Motor neuron (in vitro differentiated cells): ENCODE measurements at regions not wholly inside any gene's neighbourhood (a gene's known extent, or its start where the extent isn't known, plus 50 kb on each side); places are given as distances from the start of the nearest gene placed in this dataset.
A peak's percentile ranks its signal among the peaks of the same experiment; 100 is the strongest.
"Not testable (repeated sequence)": the region's sequence is repeated elsewhere in the genome, so short reads cannot be mapped to it uniquely, and the experiment has no call there.

Source experiments
- ATAC-seq, 8 experiments: fragments of 200-7000 bp; cut with Tn5 transposase; replicated peaks in 6 of 8; 2 replicates each; pipeline ENCODE4 v1.8.0; 2021; ENCODE audit warnings: mild to moderate bottlenecking in 8 of 8, moderate library complexity in 8 of 8
- H3K27ac ChIP-seq, 2 donors: fragments of 250-450 bp; sonication (Bioruptor Pico); 2 replicates each; pipeline ENCODE4 v1.9.0; 2021; ENCODE audit warnings: antibody characterized with exemption in 2 of 2, mild to moderate bottlenecking in 2 of 2, moderate library complexity in 1 of 2
- H3K4me1 ChIP-seq, 2 donors: fragments of 250-450 bp; sonication (Bioruptor Pico); replicated peaks in 1 of 2; 2 replicates each; pipeline ENCODE4 v1.6.1; 2021; ENCODE audit warnings: antibody characterized with exemption in 2 of 2, mild to moderate bottlenecking in 2 of 2, moderate library complexity in 1 of 2
- H3K4me3 ChIP-seq, 5 donors: fragments of 250-450 bp; sonication (Bioruptor Pico); 2 replicates each; pipeline ENCODE4 v1.9.0; 2021; ENCODE audit warnings: antibody characterized with exemption in 5 of 5, mild to moderate bottlenecking in 5 of 5, moderate library complexity in 4 of 5
- WGBS, 10 experiments: fragments of 450-650 bp; shearing (Covaris generic); methylation state at CpG; one replicate each; pipeline ENCODE4 v1.0.0; 2022; 5-methylcytosine and 5-hydroxymethylcytosine counted together
- in situ Hi-C, 9 experiments: fragments of 400-800 bp; cut with MboI; loops; one replicate each; pipeline ENCODE4 v1.15.0; 2021; ENCODE audit warnings: low sequenced_read_pairs in 9 of 9, low pct_unique_long_range_greater_than_20kb in 2 of 9; ENCODE audit not compliant: unreplicated experiment in 9 of 9

DNA sequence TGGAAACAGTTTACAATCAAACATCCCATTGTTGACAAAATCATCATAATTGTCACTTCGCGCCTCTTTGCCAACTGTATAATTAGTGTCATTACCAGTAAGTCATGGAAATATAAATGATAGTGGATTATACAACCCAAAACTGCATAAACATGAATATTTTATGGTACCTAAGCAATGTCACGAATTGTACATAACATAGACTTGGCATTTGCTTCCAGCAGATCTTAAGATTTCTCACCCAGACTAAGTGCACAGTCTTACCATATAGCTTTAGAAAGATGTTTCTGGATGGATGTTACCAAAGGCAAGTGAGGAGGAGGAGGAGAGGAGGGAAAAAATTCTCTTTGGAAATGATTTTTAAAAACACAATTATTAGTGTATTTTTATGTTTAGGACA, 113.4 kb upstream of the TAS2R1 start:
- WGBS, 10 experiments: 29 to 100% (median 65%) methylated on average over 1 to 3 of the region's 3 CpGs; no CpG with 5 or more reads in 2 of the 10 experiments

DNA sequence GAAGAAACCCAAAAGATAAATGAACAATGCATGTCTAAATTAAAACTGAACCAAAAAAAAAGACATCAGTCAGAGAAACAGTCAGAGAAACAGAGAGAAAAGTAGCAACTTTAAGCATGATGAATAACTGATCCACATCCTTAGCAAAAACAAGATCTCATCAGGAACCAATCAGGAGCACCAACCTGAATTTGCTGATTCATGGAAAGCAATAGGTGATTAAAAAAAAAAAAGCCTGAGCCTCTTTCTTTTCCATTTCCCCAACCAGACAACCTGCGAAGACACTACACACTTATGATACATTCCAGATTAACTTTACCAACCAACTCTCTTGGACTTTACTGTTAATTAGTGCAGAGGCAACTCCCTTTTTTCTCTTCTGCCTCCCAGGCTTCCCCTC, 112.7 kb upstream of the TAS2R1 start:
- no peak overlapping the region for H3K4me3 ChIP-seq
- in situ Hi-C loops: no loop called here
- peak in 1 of 8 experiments; percentile 23 for ATAC-seq
- 11 to 100% (median 76%) methylated on average over 1 of the region's 1 CpG; no CpG with 5 or more reads in 4 of the 10 experiments for WGBS, 10 experiments
- H3K4me1 ChIP-seq: no peaks in the 10 kb centered on the region
- H3K27ac ChIP-seq: no peak overlapping the region

More for the DNA sequence above, 113.4 kb upstream of the TAS2R1 start:
- Histone ChIP-seq H3K4me3 (no peak overlapping the region), H3K27ac (no peak overlapping the region), H3K4me1 (no peaks in the 10 kb centered on the region)
- in situ Hi-C loops: no loop called here
- peak in 1 of 8 experiments; percentile 93 for ATAC-seq

DNA sequence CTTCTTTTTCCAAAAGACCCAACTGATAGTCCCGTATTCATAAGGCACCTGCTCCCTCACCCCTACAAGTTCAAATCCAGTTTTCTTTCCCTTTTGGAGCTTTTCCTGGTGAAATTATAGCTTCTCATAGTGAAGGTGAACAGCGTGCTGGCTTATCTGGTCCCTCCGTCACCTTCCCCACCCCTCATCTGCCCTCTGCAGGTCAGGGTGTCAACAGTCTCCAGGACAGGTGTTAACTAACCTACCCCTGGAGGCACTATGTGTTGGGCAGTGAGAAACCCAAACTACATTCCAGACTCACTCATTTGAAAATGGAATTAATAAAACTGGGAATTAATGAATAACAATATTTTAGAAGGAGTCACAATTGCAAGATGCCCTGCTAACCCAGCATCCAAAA, 109.0 kb upstream of the TAS2R1 start:
- 60 to 100% (median 92%) methylated on average over 1 to 3 of the region's 3 CpGs; no CpG with 5 or more reads in 3 of the 10 experiments for WGBS, 10 experiments
- in situ Hi-C loops: no loop called here

DNA sequence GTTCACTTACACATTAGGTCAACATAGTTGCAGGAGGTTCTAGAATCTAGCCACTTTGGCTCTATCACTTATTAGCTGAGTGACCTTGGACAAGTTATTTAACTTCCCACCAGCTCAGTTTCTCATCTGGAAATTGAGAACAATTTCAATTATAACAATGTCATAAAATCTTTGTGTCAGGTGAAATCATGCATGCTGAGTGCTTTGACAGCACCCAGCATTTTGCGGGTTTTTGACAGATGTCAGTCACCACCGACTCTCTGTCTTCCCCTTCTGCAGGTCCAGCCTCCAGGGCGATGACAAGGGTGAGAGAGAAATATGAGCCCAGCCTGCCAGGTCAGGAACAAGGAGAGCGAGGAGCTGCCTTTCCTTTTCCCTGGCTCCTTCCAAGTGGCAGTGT, 107.1 kb upstream of the TAS2R1 start:
- WGBS, 10 experiments: 60 to 100% (median 84%) methylated on average over 1 to 4 of the region's 4 CpGs; no CpG with 5 or more reads in 2 of the 10 experiments
- no peak for ATAC-seq
- H3K4me1 ChIP-seq: peaks cover 0 to 3% of the 10 kb centered on the region in 2 donors
- H3K27ac ChIP-seq: no peak overlapping the region
- H3K4me3 ChIP-seq: no peak overlapping the region
- in situ Hi-C loops: no loop called here

More for the DNA sequence above, 109.0 kb upstream of the TAS2R1 start:
- no peaks in the 10 kb centered on the region for H3K4me1 ChIP-seq
- H3K4me3 ChIP-seq: no peak overlapping the region
- no peak for ATAC-seq
- H3K27ac ChIP-seq: no peak overlapping the region

DNA sequence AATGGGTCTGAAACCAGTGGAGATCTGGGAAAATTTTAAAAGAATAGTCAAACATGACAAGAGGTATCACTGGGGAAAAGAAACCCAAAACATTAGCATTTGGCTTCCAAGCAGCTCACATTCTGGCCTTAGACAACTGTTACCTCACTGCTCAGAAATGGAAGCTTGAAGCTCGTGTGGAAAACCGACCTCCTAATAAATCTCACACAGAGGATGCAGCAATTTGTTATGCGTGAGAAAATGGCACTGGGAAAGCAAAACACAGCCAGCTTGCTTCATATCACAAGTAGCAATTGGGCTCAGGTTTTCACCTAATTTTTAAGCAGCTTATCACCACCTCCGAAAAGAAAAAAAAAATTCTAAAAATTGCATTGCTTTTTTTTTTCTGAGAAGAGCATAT, 103.3 kb upstream of the TAS2R1 start:
- 27 to 100% (median 70%) methylated on average over 1 to 4 of the region's 4 CpGs for WGBS, 10 experiments
- peak in 2 of 8 experiments; percentile 46 to 54 for ATAC-seq
- H3K27ac ChIP-seq: no peak overlapping the region
- no peak overlapping the region for H3K4me3 ChIP-seq
- in situ Hi-C loops: no loop called here
- peaks cover 0 to 3% of the 10 kb centered on the region in 2 donors for H3K4me1 ChIP-seq

DNA sequence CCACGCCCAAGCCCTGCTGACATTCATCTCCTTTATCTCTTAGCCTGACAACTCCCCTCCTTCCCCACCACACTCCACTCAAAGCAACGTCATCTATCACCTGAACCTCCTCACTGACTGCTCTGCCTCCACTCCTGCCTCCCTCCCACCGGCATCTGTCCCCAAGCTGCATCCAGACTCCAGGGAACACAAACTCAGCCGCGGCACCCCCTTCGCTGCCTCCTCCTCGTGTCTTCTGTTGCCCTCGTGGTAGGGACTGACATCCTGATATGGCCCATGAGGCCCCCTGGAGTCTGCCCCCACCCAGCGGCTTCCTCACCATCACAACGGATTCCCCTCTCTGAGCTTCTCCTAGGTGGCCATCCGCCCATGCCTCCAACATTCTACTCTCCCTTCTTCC, 101.0 kb upstream of the TAS2R1 start:
- no peak overlapping the region for H3K4me3 ChIP-seq
- peaks cover 0 to 3% of the 10 kb centered on the region in 2 donors for H3K4me1 ChIP-seq
- in situ Hi-C loops: no loop called here
- WGBS, 10 experiments: 23 to 100% (median 88%) methylated on average over 1 to 6 of the region's 11 CpGs; no CpG with 5 or more reads in 2 of the 10 experiments
- ATAC-seq: peak in 1 of 8 experiments; percentile 46
- H3K27ac ChIP-seq: no peak overlapping the region

DNA sequence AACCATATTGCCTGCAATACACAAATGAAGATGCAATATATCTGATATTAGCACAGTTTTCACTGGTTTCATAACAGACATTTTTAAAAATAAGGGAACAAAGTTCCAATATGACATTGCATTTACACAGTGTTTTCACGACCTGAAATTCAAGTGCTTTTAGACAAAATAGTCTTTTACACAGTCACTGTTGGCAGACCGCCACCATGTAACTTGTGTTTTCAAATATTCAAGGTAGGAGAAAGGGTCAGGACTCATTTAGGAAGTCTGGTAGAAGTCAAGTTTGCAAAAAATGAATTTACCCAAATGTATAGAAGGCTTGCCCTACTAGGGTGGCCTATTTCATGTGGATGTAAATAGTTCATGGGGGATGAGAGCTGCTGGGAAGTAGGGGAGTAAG, 98.1 kb upstream of the TAS2R1 start:
- Histone ChIP-seq H3K4me1 (no peaks in the 10 kb centered on the region), H3K27ac (no peak overlapping the region), H3K4me3 (no peak overlapping the region)
- 0 to 100% (median 66%) methylated on average over 1 to 2 of the region's 2 CpGs; no CpG with 5 or more reads in 1 of the 10 experiments for WGBS, 10 experiments
- ATAC-seq: no peak
- in situ Hi-C loops: no loop called here

DNA sequence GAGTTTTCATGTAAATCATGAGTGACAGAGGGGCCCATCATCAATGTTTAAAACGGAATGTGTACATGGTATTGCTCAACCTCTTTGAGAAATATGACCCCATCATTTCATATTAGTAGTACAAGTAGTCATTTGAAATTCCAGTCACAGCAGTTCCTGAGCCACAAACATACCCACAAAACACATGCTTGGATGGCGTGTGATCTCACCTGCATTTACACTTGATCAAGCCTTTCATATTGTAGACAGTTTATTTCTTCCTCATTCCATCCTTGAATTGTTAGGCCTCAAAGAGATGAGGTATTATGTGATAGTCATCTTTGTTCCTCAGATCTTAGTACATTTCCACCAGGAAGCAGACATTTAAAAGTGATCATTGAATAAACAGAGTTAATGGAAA, 96.8 kb upstream of the TAS2R1 start:
- H3K4me3 ChIP-seq: no peak overlapping the region
- no peak overlapping the region for H3K27ac ChIP-seq
- no peaks in the 10 kb centered on the region for H3K4me1 ChIP-seq
- in situ Hi-C loops: no loop called here
- no peak for ATAC-seq
- WGBS, 10 experiments: 50 to 100% (median 82%) methylated on average over 1 to 2 of the region's 2 CpGs; no CpG with 5 or more reads in 2 of the 10 experiments

DNA sequence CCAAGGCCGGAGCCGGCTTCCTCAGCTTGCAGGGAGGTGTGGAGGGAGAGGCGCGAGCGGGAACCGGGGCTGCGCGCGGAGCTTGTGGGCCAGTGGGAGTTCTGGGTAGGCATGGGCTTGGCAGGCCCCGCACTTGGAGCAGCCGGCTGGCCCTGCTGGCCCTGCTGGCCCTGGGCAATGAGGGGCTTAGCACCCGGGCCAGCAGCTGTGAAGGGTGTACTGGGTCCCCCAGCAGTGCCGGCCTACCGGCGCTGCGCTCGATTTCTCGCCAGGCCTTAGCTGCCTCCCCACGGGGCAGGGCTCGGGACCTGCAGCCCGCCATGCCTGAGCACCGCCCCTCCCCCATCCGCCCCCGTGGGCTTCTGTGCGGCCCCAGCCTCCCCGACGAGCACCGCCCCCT, 95.1 kb upstream of the TAS2R1 start:
- WGBS, 10 experiments: no CpG with 5 or more reads among the region's 28 CpGs
- H3K4me1 ChIP-seq, H3K27ac ChIP-seq, ATAC-seq, H3K4me3 ChIP-seq, in situ Hi-C loops: not testable (repeated sequence)

DNA sequence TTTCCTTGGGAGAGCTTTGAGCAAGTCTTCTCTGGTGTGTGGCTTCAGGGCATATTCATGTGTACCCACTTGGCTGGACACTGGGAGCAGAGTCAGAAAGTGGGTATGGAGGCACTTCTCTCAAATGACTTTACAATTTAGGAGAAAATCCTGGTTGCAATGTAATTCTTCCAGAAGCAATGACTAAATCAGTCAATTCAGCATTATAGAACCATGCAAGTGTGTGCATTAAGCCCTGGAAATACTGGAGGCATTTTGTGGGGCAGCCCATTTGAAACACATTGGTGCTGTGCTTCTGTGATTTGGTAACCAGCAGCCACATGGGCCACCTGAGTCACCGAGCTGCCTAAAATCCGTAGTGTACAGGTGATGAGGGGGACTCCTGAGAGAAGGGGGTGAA, 94.6 kb upstream of the TAS2R1 start:
- H3K4me3 ChIP-seq: no peak overlapping the region
- in situ Hi-C loops: no loop called here
- H3K27ac ChIP-seq: no peak overlapping the region
- H3K4me1 ChIP-seq: no peaks in the 10 kb centered on the region
- 100% methylated on average over 1 to 2 of the region's 2 CpGs; no CpG with 5 or more reads in 8 of the 10 experiments for WGBS, 10 experiments
- no peak for ATAC-seq

DNA sequence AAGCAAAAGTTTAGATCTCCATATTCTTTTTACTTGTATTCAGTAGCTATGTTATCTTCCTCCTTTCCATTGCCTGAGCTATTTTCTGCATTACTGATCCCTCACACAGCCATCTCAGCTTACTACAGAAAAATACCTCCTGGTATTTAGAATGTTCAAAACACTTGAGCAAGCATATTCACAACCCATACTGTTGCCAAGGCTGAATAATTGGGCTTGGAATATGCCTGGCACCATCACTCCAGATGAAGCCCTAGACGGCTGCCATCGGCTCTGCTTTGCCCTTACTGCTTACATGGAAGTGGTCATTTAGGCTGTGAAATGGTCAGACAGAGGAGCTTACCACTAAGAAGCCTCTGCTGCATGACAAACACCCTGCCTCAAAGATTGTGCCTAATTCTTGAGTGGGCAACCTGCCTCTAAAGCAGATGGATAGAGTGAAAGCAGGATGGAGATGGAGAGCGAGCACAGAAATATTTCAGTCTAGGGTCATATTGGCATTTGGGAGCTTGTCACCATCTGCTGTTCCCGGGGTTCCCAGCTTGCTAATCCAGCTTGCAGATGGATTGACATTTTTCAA, 92.5 kb upstream of the TAS2R1 start:
- in situ Hi-C loops: no loop called here
- Histone ChIP-seq H3K27ac (no peak overlapping the region), H3K4me3 (no peak overlapping the region), H3K4me1 (no peaks in the 10 kb centered on the region)
- 0 to 100% (median 76%) methylated on average over 1 to 4 of the region's 4 CpGs; no CpG with 5 or more reads in 2 of the 10 experiments for WGBS, 10 experiments
- peak in 2 of 8 experiments; percentile 41 to 50 for ATAC-seq

DNA sequence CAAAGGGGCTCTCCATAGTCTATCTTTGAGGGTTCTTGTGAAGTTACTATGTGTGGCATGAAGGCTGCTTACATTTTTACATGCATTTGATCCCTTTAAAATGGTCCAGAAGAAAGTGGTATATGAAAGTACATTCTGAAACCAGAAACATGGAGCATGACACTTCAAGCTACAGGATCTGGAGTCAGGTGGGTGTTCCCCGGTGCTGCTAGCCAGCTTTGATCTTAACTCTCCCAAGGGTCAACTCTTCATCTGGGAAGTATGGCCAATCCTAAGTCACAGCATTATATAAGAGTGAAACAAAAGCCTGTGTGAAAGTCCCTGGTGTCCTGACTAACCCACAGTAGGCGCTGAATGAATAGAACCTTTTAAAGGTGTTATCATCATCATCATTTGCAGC, 91.0 kb upstream of the TAS2R1 start:
- no peak overlapping the region for H3K4me3 ChIP-seq
- in situ Hi-C loops: no loop called here
- H3K27ac ChIP-seq: no peak overlapping the region
- WGBS, 10 experiments: 56 to 100% (median 80%) methylated on average over 1 to 2 of the region's 2 CpGs; no CpG with 5 or more reads in 3 of the 10 experiments
- H3K4me1 ChIP-seq: no peaks in the 10 kb centered on the region
- ATAC-seq: no peak

DNA sequence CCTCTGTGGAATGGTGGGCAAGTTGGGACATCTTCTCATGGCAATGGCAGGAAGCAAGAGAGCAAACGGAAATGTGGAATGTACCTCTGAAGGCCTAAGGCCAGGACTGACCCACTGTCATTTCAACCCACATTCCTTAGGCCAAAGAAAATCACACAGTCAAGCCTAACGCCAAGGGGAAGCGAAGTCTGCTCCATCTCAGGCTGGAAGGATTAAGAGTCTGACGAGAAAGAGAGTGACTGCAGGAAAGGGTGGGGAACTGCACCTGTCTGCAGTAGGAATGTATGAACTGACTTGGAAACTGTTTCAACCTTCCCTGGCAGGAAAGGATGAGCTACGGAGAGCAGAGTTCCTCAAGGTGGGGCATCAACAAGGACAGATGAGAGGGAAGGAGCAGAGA, 90.2 kb upstream of the TAS2R1 start:
- 40 to 100% (median 79%) methylated on average over 1 to 5 of the region's 5 CpGs; no CpG with 5 or more reads in 1 of the 10 experiments for WGBS, 10 experiments
- no peak for ATAC-seq
- H3K4me3 ChIP-seq: no peak overlapping the region
- no peak overlapping the region for H3K27ac ChIP-seq
- in situ Hi-C loops: no loop called here
- H3K4me1 ChIP-seq: no peaks in the 10 kb centered on the region

DNA sequence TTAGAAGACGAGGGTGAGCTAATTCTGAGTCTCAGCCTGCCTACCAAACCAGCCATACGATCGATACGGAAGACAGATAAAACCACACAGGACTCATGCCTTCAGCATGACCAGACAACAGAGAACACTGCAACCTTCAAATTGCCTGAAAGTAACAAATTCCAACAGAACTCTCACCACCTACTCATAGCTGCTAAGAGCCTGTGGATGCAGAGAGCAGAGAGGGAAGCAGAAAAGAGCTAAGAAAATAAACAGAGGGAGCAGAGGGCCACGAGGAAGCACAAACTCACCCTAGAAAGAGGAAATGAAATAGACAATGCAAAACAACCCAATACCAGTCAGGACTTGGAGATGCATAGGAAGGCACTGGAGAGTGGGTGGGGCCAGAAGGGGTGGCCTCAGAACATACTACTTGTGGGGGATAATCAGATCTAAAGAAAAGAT, 86.7 kb upstream of the TAS2R1 start:
- ATAC-seq: peak in 1 of 8 experiments; percentile 42
- WGBS, 10 experiments: 0 to 67% (median 49%) methylated on average over 1 to 4 of the region's 5 CpGs; no CpG with 5 or more reads in 2 of the 10 experiments
- Histone ChIP-seq H3K4me3 (no peak overlapping the region), H3K27ac (no peak overlapping the region), H3K4me1 (peaks cover 8 to 21% of the 10 kb centered on the region in 2 donors)
- in situ Hi-C loops: no loop called here
